WTC11 (cell line): ENCODE measurements at regions not wholly inside any gene's neighbourhood (a gene's known extent, or its start where the extent isn't known, plus 50 kb on each side); places are given as distances from the start of the nearest gene placed in this dataset.

Experiments
- CTCF ChIP-seq: fragments of 200-600 bp; IDR thresholded peaks from 2 replicates; pipeline ENCODE4 v1.8.0; 2022; ENCODE audit warnings: antibody characterized with exemption
- ETV6 ChIP-seq: sonication (generic); formaldehyde crosslinking; IDR thresholded peaks from 2 replicates; pipeline ENCODE4 v1.8.1; 2022; ENCODE audit warnings: mild to moderate bottlenecking, missing genetic modification reagents
- IRF2 ChIP-seq: sonication (generic); formaldehyde crosslinking; IDR thresholded peaks from 2 replicates; pipeline ENCODE4 v1.8.0; 2022; ENCODE audit warnings: low read depth, missing genetic modification reagents, borderline replicate concordance
- NR1H2 ChIP-seq: sonication (generic); formaldehyde crosslinking; IDR thresholded peaks from 2 replicates; pipeline ENCODE4 v1.9.0; 2021; ENCODE audit warnings: mild to moderate bottlenecking, moderate library complexity, missing genetic modification reagents
- NR2C2 ChIP-seq: sonication (generic); formaldehyde crosslinking; IDR thresholded peaks from 2 replicates; pipeline ENCODE4 v1.8.0; 2022; ENCODE audit warnings: mild to moderate bottlenecking, missing genetic modification reagents
- PRDM15 ChIP-seq: sonication (generic); formaldehyde crosslinking; IDR thresholded peaks from 2 replicates; pipeline ENCODE4 v1.8.0; 2022; ENCODE audit warnings: missing genetic modification reagents
- SP1 ChIP-seq: sonication (generic); formaldehyde crosslinking; conservative IDR thresholded peaks from 2 replicates; pipeline ENCODE4 v1.8.1; 2022; ENCODE audit warnings: missing genetic modification reagents
- ZBTB21 ChIP-seq: sonication (generic); formaldehyde crosslinking; IDR thresholded peaks from 2 replicates; pipeline ENCODE4 v1.8.1; 2023; ENCODE audit warnings: mild to moderate bottlenecking, missing genetic modification reagents, borderline replicate concordance
- ZBTB43 ChIP-seq: sonication (generic); formaldehyde crosslinking; IDR thresholded peaks from 2 replicates; pipeline ENCODE4 v1.8.1; 2023; ENCODE audit warnings: mild to moderate bottlenecking, missing genetic modification reagents
- ZMAT4 ChIP-seq: fragments of 250-450 bp; sonication (Bioruptor Pico); IDR thresholded peaks from 2 replicates; pipeline ENCODE4 v1.9.0; 2021; ENCODE audit warnings: mild to moderate bottlenecking
- ZNF219 ChIP-seq: sonication (generic); formaldehyde crosslinking; IDR thresholded peaks from 2 replicates; pipeline ENCODE4 v1.8.0; 2023; ENCODE audit warnings: missing genetic modification reagents, mild to moderate bottlenecking, borderline replicate concordance

GRCh38 chr2:180141600-180141999 is 134.5 kb upstream of the CWC22 start:
- TF ChIP-seq SP1 (no peak), ZBTB21 (CRISPR knock-in tag) (no peak), CTCF (no peak), PRDM15 (CRISPR knock-in tag) (no peak), IRF2 (CRISPR knock-in tag) (no peak), NR2C2 (CRISPR knock-in tag) (no peak), NR1H2 (CRISPR knock-in tag) (no peak), ETV6 (CRISPR knock-in tag) (no peak), ZBTB43 (no peak), ZNF219 (no peak), ZMAT4 (CRISPR knock-in tag) (no peak)
